GM12865 (cell line): ENCODE measurements at regions not wholly inside any gene's neighbourhood (a gene's known extent, or its start where the extent isn't known, plus 50 kb on each side); places are given as distances from the start of the nearest gene placed in this dataset.

Experiments
- DNase-seq: peaks from one replicate; pipeline ENCODE4 v3.0.0; 2010; ENCODE audit warnings: low read depth
- H3K4me3 ChIP-seq: 2 replicates; pipeline ENCODE4 v1.5.1; 2011; ENCODE audit warnings: mild to moderate bottlenecking, low read depth, low read length, control low read depth
- CTCF ChIP-seq: IDR thresholded peaks from 2 replicates; pipeline ENCODE4 v1.5.1; 2011; ENCODE audit warnings: low read length, control low read depth, low read depth, inconsistent platforms; ENCODE audit not compliant: insufficient read depth; ENCODE audit errors: missing control alignments

GRCh38 chr6:117847912-117848311 lies 59.2 kb upstream of the SLC35F1 start:
- TF ChIP-seq CTCF, result no peak
- no peak for DNase-seq
- H3K4me3 ChIP-seq, result no peak overlapping the region

GRCh38 chr6:117849087-117849486 lies 58.0 kb upstream of the SLC35F1 start:
- TF ChIP-seq CTCF, result no peak
- no peak overlapping the region for H3K4me3 ChIP-seq
- no peak for DNase-seq
